ENCODE measurements at regions not wholly inside any gene's neighbourhood (a gene's known extent, or its start where the extent isn't known, plus 50 kb on each side); places are given as distances from the start of the nearest gene placed in this dataset.

- Histone ChIP-seq H3K9me3 (ENCODE audit: control insufficient read depth in 4 of 4, insufficient read depth in 3 of 4, low read length in 3 of 4) (peaks cover 0 to 4% (median 1%) of the 10 kb centered on the region in 4 donors), H3K9ac (ENCODE audit: insufficient read depth in 1 of 2, low read length in 2 of 2) (no peak overlapping the region), H3K27me3 (ENCODE audit: control insufficient read depth in 3 of 3, insufficient read depth in 3 of 3, low read length in 2 of 3) (no peaks in the 10 kb centered on the region), H3K4me1 (ENCODE audit: control insufficient read depth in 5 of 5, insufficient read depth in 5 of 5, low read length in 5 of 5) (no peaks in the 10 kb centered on the region), H3K4me3 (no peak overlapping the region), H3K27ac (ENCODE audit: low read depth in 1 of 2, low read length in 1 of 2) (no peak overlapping the region), H3K36me3 (ENCODE audit: control insufficient read depth in 4 of 4, insufficient read depth in 4 of 4, low read length in 4 of 4) (no peaks in the 10 kb centered on the region)
- ATAC-seq (ENCODE audit: insufficient read depth, low FRiP score): no peak
- no peak for DNase-seq
- TF ChIP-seq CTCF (IDR thresholded peaks at IDR 0.05; ENCODE audit: control extremely low read depth, extremely low read depth): no peak
These were observed 430.9 kb downstream of the LTN1 start for GRCh38 chr21:28561772-28562171.

- Histone ChIP-seq H3K9me3 (ENCODE audit: control insufficient read depth in 4 of 4, insufficient read depth in 3 of 4, low read length in 3 of 4) (peaks cover 0 to 5% (median 0%) of the 10 kb centered on the region in 4 donors), H3K9ac (ENCODE audit: insufficient read depth in 1 of 2, low read length in 2 of 2) (no peak overlapping the region), H3K27ac (ENCODE audit: low read depth in 1 of 2, low read length in 1 of 2) (no peak overlapping the region), H3K36me3 (ENCODE audit: control insufficient read depth in 4 of 4, insufficient read depth in 4 of 4, low read length in 4 of 4) (no peaks in the 10 kb centered on the region), H3K27me3 (ENCODE audit: control insufficient read depth in 3 of 3, insufficient read depth in 3 of 3, low read length in 2 of 3) (no peaks in the 10 kb centered on the region), H3K4me3 (no peak overlapping the region), H3K4me1 (ENCODE audit: control insufficient read depth in 5 of 5, insufficient read depth in 5 of 5, low read length in 5 of 5) (peaks cover 0 to 8% (median 0%) of the 10 kb centered on the region in 5 donors)
- TF ChIP-seq CTCF (IDR thresholded peaks at IDR 0.05; ENCODE audit: control extremely low read depth, extremely low read depth): no peak
- ATAC-seq (ENCODE audit: insufficient read depth, low FRiP score) (no peak), DNase-seq (no peak)
- 87% methylated on average over 10 of the region's 10 CpGs for WGBS, 2 donors
These were observed 437.8 kb downstream of the LTN1 start for GRCh38 chr21:28554660-28555475.

- TF ChIP-seq CTCF (IDR thresholded peaks at IDR 0.05; ENCODE audit: control extremely low read depth, extremely low read depth): no peak
- no peaks in the 10 kb centered on the region for H3K36me3 ChIP-seq (ENCODE audit: control insufficient read depth in 4 of 4, insufficient read depth in 4 of 4, low read length in 4 of 4)
- no peak for DNase-seq
- H3K9ac ChIP-seq (ENCODE audit: insufficient read depth in 1 of 2, low read length in 2 of 2): no peak overlapping the region
- no peaks in the 10 kb centered on the region for H3K27me3 ChIP-seq (ENCODE audit: control insufficient read depth in 3 of 3, insufficient read depth in 3 of 3, low read length in 2 of 3)
- no peak for ATAC-seq (ENCODE audit: insufficient read depth, low FRiP score)
- WGBS, 2 donors: 80 to 93% methylated on average over 2 of the region's 2 CpGs
- H3K4me3 ChIP-seq: no peak overlapping the region
- H3K4me1 ChIP-seq (ENCODE audit: control insufficient read depth in 5 of 5, insufficient read depth in 5 of 5, low read length in 5 of 5): peaks cover 0 to 8% (median 0%) of the 10 kb centered on the region in 5 donors
- peaks cover 0 to 5% (median 0%) of the 10 kb centered on the region in 4 donors for H3K9me3 ChIP-seq (ENCODE audit: control insufficient read depth in 4 of 4, insufficient read depth in 3 of 4, low read length in 3 of 4)
- no peak overlapping the region for H3K27ac ChIP-seq (ENCODE audit: low read depth in 1 of 2, low read length in 1 of 2)
These were observed 442.4 kb downstream of the LTN1 start for GRCh38 chr21:28550057-28550825.

All from lung (tissue), 11 donors.